GM12864 (cell line): ENCODE measurements at regions not wholly inside any gene's neighbourhood (a gene's known extent, or its start where the extent isn't known, plus 50 kb on each side); places are given as distances from the start of the nearest gene placed in this dataset.
"Not testable (repeated sequence)": the region's sequence is repeated elsewhere in the genome, so short reads cannot be mapped to it uniquely, and the experiment has no call there.

Experiments used
- DNase-seq: peaks from one replicate; pipeline ENCODE4 v3.0.0-alpha.2; 2011; ENCODE audit warnings: low read depth
- H3K4me3 ChIP-seq: 2 replicates; pipeline ENCODE4 v1.5.1; 2011; ENCODE audit warnings: mild to moderate bottlenecking, low read depth, low read length, control low read depth
- CTCF ChIP-seq: IDR thresholded peaks from 2 replicates; pipeline ENCODE4 v1.5.1; 2011; ENCODE audit warnings: low read depth, mild to moderate bottlenecking, moderate library complexity, low read length, control low read depth, inconsistent platforms; ENCODE audit errors: missing control alignments

- no peak for TF ChIP-seq CTCF
- H3K4me3 ChIP-seq: no peak overlapping the region
- DNase-seq: no peak
These were observed 158.1 kb upstream of the MAST4 start for GRCh38 chr5:66438087-66438486.

GRCh38 chr5:66438696-66439095 is 157.5 kb upstream of the MAST4 start:
- no peak for TF ChIP-seq CTCF
- DNase-seq: no peak
- no peak overlapping the region for H3K4me3 ChIP-seq

- no peak for TF ChIP-seq CTCF
- DNase-seq: no peak
- H3K4me3 ChIP-seq: no peak overlapping the region
These were observed 156.0 kb upstream of the MAST4 start for GRCh38 chr5:66440202-66440680.

- H3K4me3 ChIP-seq: no peak overlapping the region
- DNase-seq: no peak
- TF ChIP-seq CTCF: no peak
These were observed 154.8 kb upstream of the MAST4 start for GRCh38 chr5:66441351-66441750.

GRCh38 chr5:66442951-66443445 is 153.2 kb upstream of the MAST4 start:
- DNase-seq: no peak
- no peak for TF ChIP-seq CTCF
- H3K4me3 ChIP-seq: no peak overlapping the region

GRCh38 chr5:66443462-66444130 is 152.6 kb upstream of the MAST4 start:
- no peak for DNase-seq
- H3K4me3 ChIP-seq: no peak overlapping the region
- TF ChIP-seq CTCF: no peak

GRCh38 chr5:66448070-66448469 is 148.1 kb upstream of the MAST4 start:
- not testable (repeated sequence) for H3K4me3 ChIP-seq, DNase-seq
